HEK293T (cell line): ENCODE measurements at regions not wholly inside any gene's neighbourhood (a gene's known extent, or its start where the extent isn't known, plus 50 kb on each side); places are given as distances from the start of the nearest gene placed in this dataset.

Source experiments
- ELF4 ChIP-seq: fragments of 450-650 bp; IDR thresholded peaks from 2 replicates; pipeline ENCODE4 v1.6.1; 2017; ENCODE audit warnings: antibody characterized with exemption
- FOXM1 ChIP-seq: fragments of 450-650 bp; IDR thresholded peaks from 2 replicates; pipeline ENCODE4 v1.6.1; 2017; ENCODE audit warnings: mild to moderate bottlenecking, borderline replicate concordance
- HDGF ChIP-seq: fragments of 450-650 bp; IDR thresholded peaks from 2 replicates; pipeline ENCODE4 v1.6.1; 2017; ENCODE audit warnings: antibody characterized with exemption, borderline replicate concordance
- TARDBP ChIP-seq: fragments of 450-650 bp; IDR thresholded peaks from 2 replicates; pipeline ENCODE4 v1.6.1; 2016
- ZNF384 ChIP-seq: fragments of 450-650 bp; IDR thresholded peaks from 2 replicates; pipeline ENCODE4 v1.6.1; 2016

DNA sequence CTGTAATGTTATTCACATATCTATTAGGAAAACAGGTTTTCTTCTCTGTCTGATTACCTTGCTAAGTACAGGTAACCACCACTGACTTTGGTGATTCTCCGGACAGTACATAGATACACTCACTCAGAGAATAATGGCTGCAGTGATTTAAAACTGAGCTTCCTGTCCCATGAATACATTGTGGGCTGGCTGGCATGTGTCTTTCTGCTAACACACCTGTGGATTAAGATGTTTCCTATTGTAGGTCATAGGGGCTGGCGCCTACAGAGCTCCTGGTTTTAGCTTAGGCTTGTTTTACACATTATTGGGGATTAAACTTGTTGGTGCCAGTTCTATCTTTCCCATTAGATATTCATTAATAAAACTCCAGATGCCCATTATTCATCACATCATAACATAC, 102.7 kb upstream of the MEIS2 start:
- TF ChIP-seq HDGF (no peak), TARDBP (no peak), ELF4 (no peak), ZNF384 (no peak), FOXM1 (no peak)
